IgD-negative memory B cell (primary cell): ENCODE measurements at regions not wholly inside any gene's neighbourhood (a gene's known extent, or its start where the extent isn't known, plus 50 kb on each side); places are given as distances from the start of the nearest gene placed in this dataset.

ENCODE experiments used
- H3K27ac Mint-ChIP-seq, 3 donors: one replicate each; pipeline ENCODE4 v1.8.0; 2020 to 2022; ENCODE audit warnings: mild to moderate bottlenecking in 3 of 3, mixed read lengths in 3 of 3, moderate library complexity in 1 of 3
- H3K27me3 Mint-ChIP-seq: one replicate; pipeline ENCODE4 v1.8.0; 2021; ENCODE audit warnings: mixed read lengths
- H3K36me3 Mint-ChIP-seq: one replicate; pipeline ENCODE4 v1.8.0; 2020; ENCODE audit warnings: mild to moderate bottlenecking, mixed read lengths
- H3K4me1 Mint-ChIP-seq, 3 donors: one replicate each; pipeline ENCODE4 v1.8.0; 2020 to 2022; ENCODE audit warnings: mixed read lengths in 3 of 3, mild to moderate bottlenecking in 1 of 3
- H3K4me3 Mint-ChIP-seq, 4 donors: one replicate each; pipeline ENCODE4 v1.8.0; 2020 to 2022; ENCODE audit warnings: mild to moderate bottlenecking in 4 of 4, mixed read lengths in 4 of 4, moderate library complexity in 3 of 4
- H3K9me3 Mint-ChIP-seq, 3 donors: one replicate each; pipeline ENCODE4 v1.8.0; 2020 to 2021; ENCODE audit warnings: mixed read lengths in 3 of 3, mild to moderate bottlenecking in 1 of 3

- H3K27me3 Mint-ChIP-seq = no peaks in the 10 kb centered on the region
- peak overlapping the region in 1 of 3 donors; percentile 27 for H3K27ac Mint-ChIP-seq
- no peaks in the 10 kb centered on the region for H3K36me3 Mint-ChIP-seq
- H3K4me3 Mint-ChIP-seq = peak overlapping the region in 1 of 4 donors; percentile 67
- peaks cover 0 to 4% (median 0%) of the 10 kb centered on the region in 3 donors for H3K9me3 Mint-ChIP-seq
- peaks cover 34 to 56% (median 47%) of the 10 kb centered on the region in 3 donors for H3K4me1 Mint-ChIP-seq
Measured at GRCh38 chr3:46089237-46090011, 62.1 kb upstream of the XCR1 start.

GRCh38 chr3:46087871-46088270 is 60.6 kb upstream of the XCR1 start:
- peaks cover 22 to 41% (median 33%) of the 10 kb centered on the region in 3 donors for H3K4me1 Mint-ChIP-seq
- no peaks in the 10 kb centered on the region for H3K27me3 Mint-ChIP-seq
- H3K27ac Mint-ChIP-seq = no peak overlapping the region
- H3K4me3 Mint-ChIP-seq = no peak overlapping the region
- no peaks in the 10 kb centered on the region for H3K9me3 Mint-ChIP-seq
- no peaks in the 10 kb centered on the region for H3K36me3 Mint-ChIP-seq

- Mint-ChIP-seq H3K4me1 (peaks cover 13 to 32% (median 25%) of the 10 kb centered on the region in 3 donors), H3K36me3 (no peaks in the 10 kb centered on the region), H3K9me3 (no peaks in the 10 kb centered on the region), H3K4me3 (no peak overlapping the region), H3K27ac (no peak overlapping the region), H3K27me3 (no peaks in the 10 kb centered on the region)
Measured at GRCh38 chr3:46086986-46087385, 59.7 kb upstream of the XCR1 start.

- H3K4me1 Mint-ChIP-seq = peaks cover 7 to 23% (median 18%) of the 10 kb centered on the region in 3 donors
- H3K27ac Mint-ChIP-seq = no peak overlapping the region
- H3K9me3 Mint-ChIP-seq = no peaks in the 10 kb centered on the region
- no peak overlapping the region for H3K4me3 Mint-ChIP-seq
- no peaks in the 10 kb centered on the region for H3K27me3 Mint-ChIP-seq
- H3K36me3 Mint-ChIP-seq = no peaks in the 10 kb centered on the region
Measured at GRCh38 chr3:46086083-46086437, 58.8 kb upstream of the XCR1 start.

- Mint-ChIP-seq H3K4me3 (no peak overlapping the region), H3K36me3 (no peaks in the 10 kb centered on the region), H3K27ac (no peak overlapping the region), H3K4me1 (peaks cover 7 to 19% (median 18%) of the 10 kb centered on the region in 3 donors), H3K9me3 (no peaks in the 10 kb centered on the region), H3K27me3 (no peaks in the 10 kb centered on the region)
Measured at GRCh38 chr3:46085421-46086082, 58.3 kb upstream of the XCR1 start.

GRCh38 chr3:46083956-46084355 is 56.7 kb upstream of the XCR1 start:
- Mint-ChIP-seq H3K9me3 (no peaks in the 10 kb centered on the region), H3K4me3 (no peak overlapping the region), H3K36me3 (no peaks in the 10 kb centered on the region), H3K27ac (no peak overlapping the region), H3K27me3 (no peaks in the 10 kb centered on the region), H3K4me1 (peaks cover under 1 to 7% (median 7%) of the 10 kb centered on the region in 3 donors)

- no peaks in the 10 kb centered on the region for H3K36me3 Mint-ChIP-seq
- H3K27ac Mint-ChIP-seq = no peak overlapping the region
- no peaks in the 10 kb centered on the region for H3K27me3 Mint-ChIP-seq
- no peaks in the 10 kb centered on the region for H3K9me3 Mint-ChIP-seq
- peaks cover 0 to 8% (median 5%) of the 10 kb centered on the region in 3 donors for H3K4me1 Mint-ChIP-seq
- H3K4me3 Mint-ChIP-seq = no peak overlapping the region
Measured at GRCh38 chr3:46082849-46083248, 55.6 kb upstream of the XCR1 start.

- Mint-ChIP-seq H3K9me3 (no peaks in the 10 kb centered on the region), H3K4me3 (no peak overlapping the region), H3K4me1 (peaks cover 0 to 4% (median 0%) of the 10 kb centered on the region in 3 donors), H3K27ac (no peak overlapping the region), H3K27me3 (no peaks in the 10 kb centered on the region), H3K36me3 (no peaks in the 10 kb centered on the region)
Measured at GRCh38 chr3:46082021-46082420, 54.7 kb upstream of the XCR1 start.

GRCh38 chr3:46080969-46081345 is 53.7 kb upstream of the XCR1 start:
- Mint-ChIP-seq H3K9me3 (no peaks in the 10 kb centered on the region), H3K4me3 (no peak overlapping the region), H3K27me3 (no peaks in the 10 kb centered on the region), H3K36me3 (no peaks in the 10 kb centered on the region), H3K4me1 (peaks cover 0 to 4% (median 0%) of the 10 kb centered on the region in 3 donors), H3K27ac (no peak overlapping the region)

- Mint-ChIP-seq H3K27me3 (no peaks in the 10 kb centered on the region), H3K4me1 (peaks cover 0 to 4% (median 0%) of the 10 kb centered on the region in 3 donors), H3K9me3 (no peaks in the 10 kb centered on the region), H3K27ac (no peak overlapping the region), H3K4me3 (no peak overlapping the region), H3K36me3 (no peaks in the 10 kb centered on the region)
Measured at GRCh38 chr3:46080124-46080968, 53.1 kb upstream of the XCR1 start.

- H3K36me3 Mint-ChIP-seq = no peaks in the 10 kb centered on the region
- no peak overlapping the region for H3K27ac Mint-ChIP-seq
- H3K4me3 Mint-ChIP-seq = peak overlapping the region in 2 of 4 donors; percentile 19 to 40
- H3K4me1 Mint-ChIP-seq = peaks cover 0 to 4% (median 0%) of the 10 kb centered on the region in 3 donors
- no peaks in the 10 kb centered on the region for H3K27me3 Mint-ChIP-seq
- no peaks in the 10 kb centered on the region for H3K9me3 Mint-ChIP-seq
Measured at GRCh38 chr3:46078712-46079400, 51.6 kb upstream of the XCR1 start.
